H1 (cell line): ENCODE measurements at regions not wholly inside any gene's neighbourhood (a gene's known extent, or its start where the extent isn't known, plus 50 kb on each side); places are given as distances from the start of the nearest gene placed in this dataset.

Experiments
- CHD2 ChIP-seq: IDR thresholded peaks from 2 replicates; pipeline ENCODE4 v1.6.1; 2012; ENCODE audit warnings: low read length, improper control_type of control experiment
- EGR1 ChIP-seq: IDR thresholded peaks from 2 replicates; pipeline ENCODE4 v1.6.1; 2011; ENCODE audit warnings: low read depth, low read length, borderline replicate concordance
- GTF2F1 ChIP-seq: IDR thresholded peaks from 2 replicates; pipeline ENCODE4 v1.6.1; 2012; ENCODE audit warnings: low read depth, low read length, improper control_type of control experiment, borderline replicate concordance
- TF ChIP-seq, protein P1 (sequence below): IDR thresholded peaks from 2 replicates; pipeline ENCODE4 v1.6.1; 2012; ENCODE audit warnings: low read length, inconsistent platforms

- TF ChIP-seq GTF2F1, result no peak
- TF ChIP-seq, protein P1, sequence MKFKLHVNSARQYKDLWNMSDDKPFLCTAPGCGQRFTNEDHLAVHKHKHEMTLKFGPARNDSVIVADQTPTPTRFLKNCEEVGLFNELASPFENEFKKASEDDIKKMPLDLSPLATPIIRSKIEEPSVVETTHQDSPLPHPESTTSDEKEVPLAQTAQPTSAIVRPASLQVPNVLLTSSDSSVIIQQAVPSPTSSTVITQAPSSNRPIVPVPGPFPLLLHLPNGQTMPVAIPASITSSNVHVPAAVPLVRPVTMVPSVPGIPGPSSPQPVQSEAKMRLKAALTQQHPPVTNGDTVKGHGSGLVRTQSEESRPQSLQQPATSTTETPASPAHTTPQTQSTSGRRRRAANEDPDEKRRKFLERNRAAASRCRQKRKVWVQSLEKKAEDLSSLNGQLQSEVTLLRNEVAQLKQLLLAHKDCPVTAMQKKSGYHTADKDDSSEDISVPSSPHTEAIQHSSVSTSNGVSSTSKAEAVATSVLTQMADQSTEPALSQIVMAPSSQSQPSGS, result no peak
- no peak for TF ChIP-seq EGR1
- TF ChIP-seq CHD2, result no peak
- TF ChIP-seq, all 59 proteins: peak for 0
These were observed 741.0 kb upstream of the NCAM2 start (continued) for GRCh38 chr21:20257052-20257740.
